Activated CD8-positive, alpha-beta memory T cell treated with anti-CD3 and anti-CD28 coated beads for 36 hours (primary cell): ENCODE measurements at regions not wholly inside any gene's neighbourhood (a gene's known extent, or its start where the extent isn't known, plus 50 kb on each side); places are given as distances from the start of the nearest gene placed in this dataset.

Source experiments
- CTCF ChIA-PET: fragments of 350-600 bp; sonication (Branson Sonifier 250); formaldehyde crosslinking; loops from one replicate; lab custom pipeline; 2021; ENCODE audit warnings: antibody characterized with exemption; lab: Charles Lee
- POLR2A ChIA-PET: fragments of 350-600 bp; sonication (Branson Sonifier 250); formaldehyde crosslinking; loops from one replicate; lab custom pipeline; 2021; ENCODE audit warnings: antibody characterized with exemption; lab: Charles Lee

DNA sequence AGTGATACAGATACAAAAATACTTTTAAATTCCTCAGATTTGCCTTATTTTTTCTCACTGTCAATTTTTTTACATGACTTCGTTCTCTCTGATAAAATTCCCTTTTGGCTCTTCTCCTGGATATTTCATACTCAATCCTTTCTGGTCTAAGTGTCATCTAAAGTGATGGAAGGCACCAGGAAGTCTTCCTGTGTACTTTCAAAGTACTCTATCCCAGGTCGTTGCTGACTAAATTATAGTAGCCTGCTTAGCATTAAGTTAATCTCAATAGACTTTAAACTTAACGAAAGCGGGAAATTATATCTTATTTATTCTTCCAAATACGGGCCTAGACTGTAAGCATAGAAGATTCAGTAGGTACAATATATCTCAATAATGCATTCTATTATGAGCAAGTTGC, 67.8 kb downstream of the CASP12 start:
- CTCF ChIA-PET = no interaction called here
- POLR2A ChIA-PET = no interaction called here

DNA sequence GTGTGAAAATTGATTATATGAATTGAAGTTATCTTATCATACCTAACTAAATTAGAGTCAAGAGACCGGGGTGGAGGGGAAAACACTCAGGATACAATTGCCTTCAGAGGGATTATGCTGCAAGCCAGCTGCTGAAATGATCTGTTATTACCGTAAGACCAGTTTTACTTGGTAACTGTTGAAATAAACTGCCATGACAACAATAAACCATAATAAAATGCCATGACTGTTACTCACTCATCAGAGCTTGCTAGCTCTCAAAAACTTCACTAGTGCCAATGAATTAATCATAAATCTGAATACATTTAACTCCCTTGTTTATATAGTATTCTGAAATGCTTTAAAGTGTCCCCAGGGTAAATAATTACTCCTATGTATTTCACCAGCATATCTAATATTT, 68.2 kb downstream of the CASP12 start:
- ChIA-PET CTCF (no interaction called here), POLR2A (no interaction called here)

GRCh38 chr11:104826772-104827171, 71.5 kb downstream of the CASP12 start:
- ChIA-PET POLR2A (no interaction called here), CTCF (no interaction called here)

DNA sequence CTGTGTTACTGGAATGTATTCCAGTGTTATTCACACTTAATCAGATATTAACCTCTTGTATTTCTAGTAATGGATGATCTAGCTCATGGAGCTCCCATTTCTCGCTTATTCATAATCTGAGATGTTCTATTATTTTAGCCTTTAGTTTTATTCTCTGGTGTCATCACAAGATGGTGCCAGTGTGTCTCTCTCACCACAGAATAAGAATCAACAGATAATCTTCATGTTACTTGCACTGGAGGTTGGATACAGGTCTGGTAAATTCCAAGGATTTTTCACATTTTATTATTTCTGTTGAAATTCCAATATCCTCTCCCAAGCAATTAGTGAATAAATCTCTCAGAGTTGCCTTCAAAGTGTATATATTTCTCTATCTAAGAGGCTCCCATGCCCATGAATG, 74.6 kb downstream of the CASP12 start:
- ChIA-PET POLR2A (no interaction called here), CTCF (no interaction called here)

- ChIA-PET CTCF (no interaction called here), POLR2A (no interaction called here)
Observed at GRCh38 chr11:104820431-104820830, 77.8 kb downstream of the CASP12 start.

DNA sequence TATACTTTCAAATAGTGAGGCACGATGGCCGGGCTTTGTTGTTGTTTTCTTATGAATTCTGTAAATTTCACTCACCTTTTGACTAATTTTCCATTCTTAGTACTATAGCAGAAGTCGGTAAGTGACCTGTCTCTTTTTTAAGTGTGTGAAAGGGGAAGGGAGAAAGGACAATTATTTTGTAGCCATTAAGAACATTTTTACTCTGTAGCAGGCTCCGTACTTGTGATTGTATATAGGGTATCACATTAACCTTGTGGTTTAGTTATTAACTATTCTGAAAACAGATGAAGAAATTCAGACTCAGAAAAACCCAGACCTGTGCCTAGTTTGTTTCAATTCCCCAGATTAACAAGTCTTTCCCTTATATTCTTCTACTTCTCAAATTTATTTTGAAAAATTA, 78.7 kb downstream of the CASP12 start:
- ChIA-PET CTCF (no interaction called here), POLR2A (no interaction called here)

DNA sequence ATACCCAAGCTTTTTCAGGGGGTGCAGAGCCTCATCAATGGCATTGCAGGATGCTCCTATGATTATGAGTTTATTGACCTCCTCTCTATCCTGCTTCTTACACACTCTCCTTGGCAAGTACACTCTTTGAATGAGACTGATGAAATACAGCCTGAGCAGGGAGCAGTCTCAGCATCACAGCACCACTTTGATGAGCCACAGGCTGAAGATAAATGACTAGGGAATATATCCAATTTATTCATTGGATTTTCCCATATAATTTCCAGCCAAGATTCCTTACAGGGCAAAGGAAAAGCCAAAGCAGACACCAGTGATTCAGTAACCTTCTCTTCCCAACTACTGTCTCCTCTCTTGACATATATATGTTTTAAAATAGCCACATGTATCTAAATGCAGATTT, 79.2 kb downstream of the CASP12 start:
- ChIA-PET POLR2A (interaction anchor here (0.7 kb wide), 1 partner anchor 39 kb away, joined by 4 read pairs; no protein-coding TSS in a partner anchor), CTCF (no interaction called here)

GRCh38 chr11:104817973-104818372, 80.3 kb downstream of the CASP12 start:
- ChIA-PET CTCF (no interaction called here), POLR2A (no interaction called here)

DNA sequence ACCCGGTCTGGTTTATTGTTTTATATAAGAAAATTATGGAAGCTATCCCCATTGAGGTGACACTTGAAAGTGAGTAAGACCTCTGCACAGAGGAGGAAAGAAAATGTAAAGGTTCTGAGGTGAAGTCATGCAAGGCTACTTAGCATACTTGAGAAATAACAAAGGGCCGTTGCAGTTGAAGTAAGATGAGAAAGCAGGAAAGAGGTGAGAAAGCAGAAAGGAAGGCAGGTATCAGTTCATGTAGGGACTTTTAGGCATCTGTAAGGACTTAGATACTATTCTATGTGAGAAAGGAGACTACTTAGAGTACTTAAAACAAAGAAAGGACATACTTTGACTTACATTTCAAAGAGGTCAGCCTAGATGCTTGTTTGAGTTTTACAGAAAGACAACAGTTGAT, 84.7 kb downstream of the CASP12 start:
- POLR2A ChIA-PET = no interaction called here
- CTCF ChIA-PET = no interaction called here

DNA sequence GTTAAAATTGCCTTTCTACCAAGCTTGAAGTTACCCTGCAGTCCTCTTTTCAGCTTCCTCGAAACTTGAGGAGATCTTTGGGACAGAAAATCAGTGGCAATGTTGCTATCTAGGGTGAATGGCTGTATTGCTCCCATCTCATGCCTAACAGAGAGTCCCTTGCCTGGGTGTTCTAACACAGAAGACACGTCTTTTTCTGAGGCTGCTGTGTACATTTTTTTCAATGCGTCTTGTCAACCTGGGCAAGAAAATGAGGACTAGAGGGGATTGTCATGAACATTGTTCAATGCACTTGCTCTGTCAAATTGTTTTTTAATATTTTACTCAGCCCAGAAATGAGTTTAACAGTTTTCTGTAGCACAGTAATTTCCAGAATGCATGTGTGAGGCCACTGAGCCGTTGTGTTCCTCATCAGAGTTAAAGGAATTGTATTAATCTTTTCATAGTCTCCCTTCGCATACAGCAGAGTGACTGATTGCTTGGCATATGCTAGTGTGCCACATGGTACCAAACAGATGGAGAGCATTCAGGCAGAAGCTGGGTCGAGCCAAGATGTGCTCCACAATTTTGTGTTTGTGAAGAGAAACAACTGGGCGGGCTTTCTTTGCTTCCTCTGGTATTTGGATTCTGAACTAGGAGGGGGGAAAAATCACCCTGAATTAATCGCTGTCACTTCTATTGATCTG, 86.0 kb downstream of the CASP12 start:
- ChIA-PET POLR2A (no interaction called here), CTCF (no interaction called here)

DNA sequence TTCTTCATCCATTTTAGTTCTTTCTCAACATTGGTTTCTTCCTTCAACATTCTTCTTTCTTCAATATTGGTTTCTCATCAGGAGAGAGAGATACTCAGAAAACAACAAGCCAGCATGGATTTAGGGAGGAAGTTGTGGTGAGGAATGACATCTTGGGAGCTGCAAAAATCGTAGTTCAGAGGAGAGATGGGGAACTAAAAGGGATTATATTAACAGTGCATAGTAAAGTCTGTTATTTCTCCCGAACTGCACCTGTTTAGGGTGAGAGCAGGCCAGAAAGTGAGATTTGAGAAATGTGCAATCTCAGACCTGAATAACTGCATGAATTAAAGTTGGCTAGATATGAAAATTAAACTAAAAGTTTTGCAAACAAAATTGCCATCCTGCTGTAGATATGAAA, 94.5 kb downstream of the CASP12 start:
- POLR2A ChIA-PET = no interaction called here

DNA sequence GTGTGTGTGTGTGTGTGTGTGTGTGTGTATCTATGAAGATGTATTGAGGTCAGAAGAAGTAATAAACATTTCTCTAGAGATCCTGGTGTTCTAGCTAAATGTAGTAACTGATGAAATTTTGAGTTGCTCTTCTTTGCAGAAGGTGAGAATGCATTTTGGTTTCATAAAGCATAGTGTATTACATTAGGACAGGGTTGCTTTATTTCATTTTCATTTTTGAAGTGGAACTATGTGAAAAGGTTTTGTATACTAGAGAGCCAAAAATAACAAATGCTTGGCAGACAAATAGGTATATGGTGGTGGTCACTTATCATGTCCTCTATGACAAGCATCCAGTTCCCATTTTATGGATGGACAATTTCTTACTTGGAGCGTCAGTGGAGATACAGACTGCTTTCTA, 99.0 kb downstream of the CASP12 start:
- ChIA-PET CTCF (no interaction called here), POLR2A (no interaction called here)

More for the DNA sequence above, 94.5 kb downstream of the CASP12 start:
- CTCF ChIA-PET = no interaction called here

DNA sequence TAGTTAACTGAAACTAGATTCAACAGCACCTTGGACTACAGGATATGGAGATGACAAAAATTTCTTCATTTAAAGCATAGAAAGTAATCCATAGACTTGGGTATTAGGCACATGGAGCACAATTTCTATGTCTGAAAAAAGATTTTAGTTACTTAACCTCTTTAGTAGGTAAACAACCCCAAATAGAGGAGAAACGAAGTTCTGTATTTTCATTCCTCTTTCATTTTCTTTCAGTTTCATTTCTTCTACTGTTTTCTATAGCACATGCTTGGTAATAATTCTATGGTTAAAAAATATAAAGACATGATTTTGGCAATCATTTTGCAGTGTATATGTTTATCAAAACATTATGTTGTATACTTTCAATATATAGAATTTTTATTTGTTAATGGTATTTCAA, 99.5 kb downstream of the CASP12 start:
- POLR2A ChIA-PET = no interaction called here
- CTCF ChIA-PET = no interaction called here

DNA sequence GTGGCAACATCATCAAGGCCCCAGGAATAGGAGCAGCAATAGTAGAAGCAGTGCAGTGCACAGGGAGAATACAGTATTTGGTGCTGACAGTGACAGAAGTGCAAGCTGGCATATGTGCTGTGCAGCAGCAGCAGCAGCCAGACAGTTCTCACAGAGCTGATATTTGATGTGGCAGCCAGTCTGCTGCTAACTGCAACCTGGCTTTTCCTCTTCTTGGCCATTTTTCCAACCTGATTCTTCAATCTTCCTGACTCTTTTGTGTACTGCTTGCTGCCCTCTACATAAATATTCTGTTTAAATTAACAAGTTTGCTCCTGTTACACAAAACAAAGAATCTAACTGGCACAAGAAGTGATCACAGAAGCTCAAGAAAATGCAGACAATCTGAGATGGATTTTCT, 102.0 kb downstream of the CASP12 start:
- ChIA-PET POLR2A (no interaction called here), CTCF (no interaction called here)

- CTCF ChIA-PET = no interaction called here
- POLR2A ChIA-PET = no interaction called here
Observed at GRCh38 chr11:104795501-104796213, 102.6 kb downstream of the CASP12 start.

- POLR2A ChIA-PET = no interaction called here
Observed at GRCh38 chr11:104792861-104793260, 105.4 kb downstream of the CASP12 start.

GRCh38 chr11:104791896-104792295, 106.4 kb downstream of the CASP12 start:
- CTCF ChIA-PET = no interaction called here
- POLR2A ChIA-PET = no interaction called here

More at GRCh38 chr11:104792861-104793260, 105.4 kb downstream of the CASP12 start:
- CTCF ChIA-PET = no interaction called here

- CTCF ChIA-PET = no interaction called here
- POLR2A ChIA-PET = no interaction called here
Observed at GRCh38 chr11:104784684-104785460, 113.4 kb downstream of the CASP12 start.

DNA sequence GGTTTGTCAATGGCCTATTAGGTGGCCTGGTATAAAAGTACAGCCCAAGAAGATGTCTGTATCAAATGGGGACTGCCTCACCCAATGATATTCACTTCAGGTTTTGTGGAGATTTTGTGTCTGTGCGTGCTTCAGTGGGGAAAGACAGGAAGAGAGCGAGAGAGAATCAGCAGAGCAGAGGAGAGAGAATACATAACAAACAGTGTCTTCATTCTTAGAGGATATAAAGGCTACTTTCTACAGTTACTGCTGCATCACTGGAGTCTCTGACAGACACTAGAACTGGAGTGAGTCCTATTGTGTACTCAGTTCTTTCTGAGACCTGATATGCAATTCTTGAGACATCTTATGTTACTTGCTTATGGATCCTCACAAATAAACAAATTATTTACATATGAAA, 115.0 kb downstream of the CASP12 start:
- CTCF ChIA-PET = no interaction called here
- POLR2A ChIA-PET = no interaction called here

GRCh38 chr11:104782377-104782754, 115.9 kb downstream of the CASP12 start:
- POLR2A ChIA-PET = no interaction called here
- CTCF ChIA-PET = no interaction called here
